IPS-20b (cell line): ENCODE measurements at regions not wholly inside any gene's neighbourhood (a gene's known extent, or its start where the extent isn't known, plus 50 kb on each side); places are given as distances from the start of the nearest gene placed in this dataset.

Experiments used
- H3K27ac ChIP-seq: one replicate; pipeline ENCODE4 v1.5.1; 2013; ENCODE audit warnings: low read length
- H3K27me3 ChIP-seq: 2 replicates; pipeline ENCODE4 v1.6.1; 2013; ENCODE audit warnings: mild to moderate bottlenecking, low read length, inconsistent platforms; ENCODE audit not compliant: insufficient read depth
- H3K36me3 ChIP-seq: 2 replicates; pipeline ENCODE4 v1.6.1; 2013; ENCODE audit warnings: low read depth, mild to moderate bottlenecking, inconsistent platforms, low read length, moderate library complexity; ENCODE audit not compliant: insufficient read depth
- H3K4me1 ChIP-seq: 2 replicates; pipeline ENCODE4 v1.6.1; 2013; ENCODE audit warnings: mild to moderate bottlenecking, control low read depth, inconsistent platforms, low read length, moderate library complexity; ENCODE audit not compliant: insufficient read depth
- H3K4me3 ChIP-seq: 2 replicates; pipeline ENCODE4 v1.5.1; 2013; ENCODE audit warnings: mild to moderate bottlenecking, low read length, inconsistent platforms
- H3K9ac ChIP-seq: 2 replicates; pipeline ENCODE4 v1.6.1; 2013; ENCODE audit warnings: low read depth, mild to moderate bottlenecking, inconsistent platforms, low read length, moderate library complexity
- H3K9me3 ChIP-seq: 2 replicates; pipeline ENCODE4 v1.6.1; 2013; ENCODE audit warnings: mild to moderate bottlenecking, low read depth, low read length, inconsistent platforms; ENCODE audit not compliant: insufficient read depth

- Histone ChIP-seq H3K4me3 (no peak overlapping the region), H3K9ac (no peak overlapping the region), H3K27me3 (no peaks in the 10 kb centered on the region), H3K4me1 (no peaks in the 10 kb centered on the region), H3K27ac (no peak overlapping the region), H3K9me3 (no peaks in the 10 kb centered on the region), H3K36me3 (no peaks in the 10 kb centered on the region)
Observed at GRCh38 chr5:145393426-145393825, 441.7 kb downstream of the PRELID2 start.

GRCh38 chr5:145389047-145389446, 446.1 kb downstream of the PRELID2 start:
- no peaks in the 10 kb centered on the region for H3K36me3 ChIP-seq
- no peaks in the 10 kb centered on the region for H3K4me1 ChIP-seq
- no peaks in the 10 kb centered on the region for H3K27me3 ChIP-seq
- H3K9ac ChIP-seq, result no peak overlapping the region
- no peak overlapping the region for H3K27ac ChIP-seq
- H3K4me3 ChIP-seq, result no peak overlapping the region
- no peaks in the 10 kb centered on the region for H3K9me3 ChIP-seq

GRCh38 chr5:145385276-145385675, 449.9 kb downstream of the PRELID2 start:
- Histone ChIP-seq H3K9ac (no peak overlapping the region), H3K4me1 (no peaks in the 10 kb centered on the region), H3K27me3 (no peaks in the 10 kb centered on the region), H3K27ac (no peak overlapping the region), H3K36me3 (no peaks in the 10 kb centered on the region), H3K4me3 (no peak overlapping the region), H3K9me3 (peaks cover 5% of the 10 kb centered on the region; the same call in 1 of the 2 replicates)

- Histone ChIP-seq H3K9me3 (peaks cover 49% of the 10 kb centered on the region), H3K36me3 (no peaks in the 10 kb centered on the region), H3K9ac (no peak overlapping the region), H3K4me1 (no peaks in the 10 kb centered on the region), H3K27ac (no peak overlapping the region), H3K4me3 (no peak overlapping the region), H3K27me3 (no peaks in the 10 kb centered on the region)
Observed at GRCh38 chr5:145378226-145378625, 456.9 kb downstream of the PRELID2 start.

- peaks cover 50% of the 10 kb centered on the region for H3K9me3 ChIP-seq
- no peak overlapping the region for H3K4me3 ChIP-seq
- H3K27ac ChIP-seq, result no peak overlapping the region
- no peaks in the 10 kb centered on the region for H3K27me3 ChIP-seq
- H3K9ac ChIP-seq, result no peak overlapping the region
- H3K36me3 ChIP-seq, result no peaks in the 10 kb centered on the region
- no peaks in the 10 kb centered on the region for H3K4me1 ChIP-seq
Observed at GRCh38 chr5:145375521-145375920, 459.6 kb downstream of the PRELID2 start.

DNA sequence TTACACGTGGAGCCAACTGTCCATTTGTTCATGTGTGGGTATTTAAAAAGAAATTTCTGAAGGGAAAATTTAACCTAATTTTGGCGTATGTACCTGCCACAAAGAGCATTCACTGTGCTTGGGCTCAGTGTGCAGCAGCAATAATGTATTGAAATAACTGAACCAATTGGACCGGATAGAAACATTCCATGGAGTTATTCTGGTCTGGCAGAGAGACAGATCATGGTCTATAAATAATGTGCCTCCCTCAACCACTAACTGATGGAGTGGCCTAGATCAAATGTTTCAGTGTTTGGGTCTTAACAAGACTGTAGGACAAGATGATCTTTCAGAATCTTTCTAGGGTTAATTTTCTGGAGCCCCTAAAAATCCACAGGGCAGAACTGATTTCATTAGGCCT, 469.7 kb downstream of the PRELID2 start:
- no peaks in the 10 kb centered on the region for H3K4me1 ChIP-seq
- no peaks in the 10 kb centered on the region for H3K9me3 ChIP-seq
- no peak overlapping the region for H3K4me3 ChIP-seq
- no peaks in the 10 kb centered on the region for H3K36me3 ChIP-seq
- H3K9ac ChIP-seq, result no peak overlapping the region
- H3K27me3 ChIP-seq, result no peaks in the 10 kb centered on the region
- H3K27ac ChIP-seq, result no peak overlapping the region

DNA sequence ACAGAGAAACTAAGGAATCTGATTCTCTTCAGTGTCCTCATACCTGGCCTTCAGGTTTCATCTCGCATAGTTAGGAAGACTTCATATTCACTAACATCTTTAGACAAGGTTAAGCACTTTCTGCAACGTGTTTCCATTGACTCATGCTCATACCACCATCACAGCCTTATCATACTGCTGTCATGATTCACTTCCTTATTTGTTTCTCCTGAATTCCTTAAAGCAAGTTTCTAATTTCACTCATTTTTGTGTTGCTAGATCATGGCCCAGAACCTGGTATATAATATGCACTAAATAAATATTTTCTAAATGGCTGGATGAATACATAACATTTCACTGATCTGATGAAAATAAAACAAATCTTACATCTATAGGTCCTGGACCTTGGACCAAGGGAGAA, 472.9 kb downstream of the PRELID2 start:
- Histone ChIP-seq H3K27me3 (no peaks in the 10 kb centered on the region), H3K9me3 (no peaks in the 10 kb centered on the region), H3K4me3 (no peak overlapping the region), H3K27ac (no peak overlapping the region), H3K36me3 (no peaks in the 10 kb centered on the region), H3K4me1 (no peaks in the 10 kb centered on the region), H3K9ac (no peak overlapping the region)

GRCh38 chr5:145360936-145361335, 474.2 kb downstream of the PRELID2 start:
- no peaks in the 10 kb centered on the region for H3K4me1 ChIP-seq
- H3K27ac ChIP-seq, result no peak overlapping the region
- no peaks in the 10 kb centered on the region for H3K27me3 ChIP-seq
- H3K36me3 ChIP-seq, result no peaks in the 10 kb centered on the region
- no peaks in the 10 kb centered on the region for H3K9me3 ChIP-seq
- H3K9ac ChIP-seq, result no peak overlapping the region
- no peak overlapping the region for H3K4me3 ChIP-seq

- Histone ChIP-seq H3K4me3 (no peak overlapping the region), H3K4me1 (no peaks in the 10 kb centered on the region), H3K27ac (no peak overlapping the region), H3K9ac (no peak overlapping the region), H3K27me3 (no peaks in the 10 kb centered on the region), H3K36me3 (no peaks in the 10 kb centered on the region), H3K9me3 (no peaks in the 10 kb centered on the region)
Observed at GRCh38 chr5:145350513-145350912, 484.6 kb downstream of the PRELID2 start.

GRCh38 chr5:145347026-145347616, 488.0 kb downstream of the PRELID2 start:
- H3K36me3 ChIP-seq, result no peaks in the 10 kb centered on the region
- no peak overlapping the region for H3K27ac ChIP-seq
- no peak overlapping the region for H3K4me3 ChIP-seq
- H3K9me3 ChIP-seq, result no peaks in the 10 kb centered on the region
- H3K9ac ChIP-seq, result no peak overlapping the region
- no peaks in the 10 kb centered on the region for H3K4me1 ChIP-seq
- no peaks in the 10 kb centered on the region for H3K27me3 ChIP-seq

GRCh38 chr5:145345511-145346287, 489.4 kb downstream of the PRELID2 start:
- no peaks in the 10 kb centered on the region for H3K4me1 ChIP-seq
- no peak overlapping the region for H3K27ac ChIP-seq
- H3K27me3 ChIP-seq, result no peaks in the 10 kb centered on the region
- H3K4me3 ChIP-seq, result no peak overlapping the region
- no peaks in the 10 kb centered on the region for H3K9me3 ChIP-seq
- H3K36me3 ChIP-seq, result no peaks in the 10 kb centered on the region
- H3K9ac ChIP-seq, result no peak overlapping the region

- no peaks in the 10 kb centered on the region for H3K27me3 ChIP-seq
- H3K36me3 ChIP-seq, result no peaks in the 10 kb centered on the region
- H3K4me1 ChIP-seq, result no peaks in the 10 kb centered on the region
- H3K4me3 ChIP-seq, result no peak overlapping the region
- H3K9ac ChIP-seq, result no peak overlapping the region
- H3K9me3 ChIP-seq, result no peaks in the 10 kb centered on the region
- no peak overlapping the region for H3K27ac ChIP-seq
Observed at GRCh38 chr5:145341842-145342241, 493.3 kb downstream of the PRELID2 start.
